ENCODE measurements at regions not wholly inside any gene's neighbourhood (a gene's known extent, or its start where the extent isn't known, plus 50 kb on each side); places are given as distances from the start of the nearest gene placed in this dataset.

- WGBS, 2 donors, result 85 to 90% methylated on average over 1 of the region's 1 CpG
- no peak for TF ChIP-seq CTCF (IDR thresholded peaks at IDR 0.05)
- ATAC-seq, result no peak
- DNase-seq, result no peak
- Histone ChIP-seq H3K27me3 (peaks cover 0 to 7% (median 0%) of the 10 kb centered on the region in 4 donors), H3K9me3 (no peaks in the 10 kb centered on the region), H3K4me3 (no peak overlapping the region), H3K27ac (no peak overlapping the region), H3K36me3 (no peaks in the 10 kb centered on the region), H3K4me1 (no peaks in the 10 kb centered on the region)
- FAIRE-seq, result no peak
- intact Hi-C loops (cut with DNase I), result no loop called here
These were observed 132.3 kb upstream of the ARHGEF9 start for GRCh38 chrX:63917296-63917695.

GRCh38 chrX:63913719-63914118 is 128.7 kb upstream of the ARHGEF9 start:
- intact Hi-C loops (cut with DNase I), result no loop called here

GRCh38 chrX:63889001-63889400 is 104.0 kb upstream of the ARHGEF9 start:
- Histone ChIP-seq H3K9me3 (no peaks in the 10 kb centered on the region), H3K4me3 (no peak overlapping the region), H3K27ac (no peak overlapping the region), H3K36me3 (no peaks in the 10 kb centered on the region), H3K27me3 (no peaks in the 10 kb centered on the region), H3K4me1 (no peaks in the 10 kb centered on the region)
- TF ChIP-seq CTCF (IDR thresholded peaks at IDR 0.05), result no peak
- ATAC-seq (no peak), FAIRE-seq (no peak), DNase-seq (no peak)
- 29 to 56% methylated on average over 2 of the region's 2 CpGs for WGBS, 2 donors
- intact Hi-C loops (cut with DNase I), result no loop called here

More at GRCh38 chrX:63913719-63914118, 128.7 kb upstream of the ARHGEF9 start:
- FAIRE-seq, result no peak
- ATAC-seq, result no peak
- no peaks in the 10 kb centered on the region for H3K9me3 ChIP-seq
- TF ChIP-seq CTCF (IDR thresholded peaks at IDR 0.05), result no peak
- no peak overlapping the region for H3K27ac ChIP-seq
- no peaks in the 10 kb centered on the region for H3K4me1 ChIP-seq
- peaks cover 0 to 7% (median 0%) of the 10 kb centered on the region in 4 donors for H3K27me3 ChIP-seq
- H3K36me3 ChIP-seq, result no peaks in the 10 kb centered on the region
- DNase-seq, result no peak
- no peak overlapping the region for H3K4me3 ChIP-seq

GRCh38 chrX:63884821-63885790 is 100.1 kb upstream of the ARHGEF9 start:
- intact Hi-C loops (cut with DNase I), result no loop called here
- no peak for ATAC-seq

More at GRCh38 chrX:63884821-63885790, 100.1 kb upstream of the ARHGEF9 start:
- no peak for TF ChIP-seq CTCF (IDR thresholded peaks at IDR 0.05)
- DNase-seq (no peak), FAIRE-seq (no peak)
- no peaks in the 10 kb centered on the region for H3K9me3 ChIP-seq
- H3K36me3 ChIP-seq, result no peaks in the 10 kb centered on the region
- WGBS, 2 donors, result 55 to 75% methylated on average over 10 of the region's 10 CpGs
- no peaks in the 10 kb centered on the region for H3K4me1 ChIP-seq
- H3K27me3 ChIP-seq, result no peaks in the 10 kb centered on the region
- H3K27ac ChIP-seq, result no peak overlapping the region
- H3K4me3 ChIP-seq, result no peak overlapping the region

All from pancreas (tissue), 10 donors.